ENCODE measurements at regions not wholly inside any gene's neighbourhood (a gene's known extent, or its start where the extent isn't known, plus 50 kb on each side); places are given as distances from the start of the nearest gene placed in this dataset.

- TF ChIP-seq TCF12 (IDR thresholded peaks at IDR 0.05; ENCODE audit: low read depth, low read length) (no peak), PAX8 (IDR thresholded peaks at IDR 0.05) (no peak), RCOR1 (conservative IDR thresholded peaks at IDR 0.05; ENCODE audit: low read depth, low read length) (no peak)
These were observed 1404.8 kb downstream of the SLITRK1 start for GRCh38 chr13:82477436-82477835.

Measured in GM12878 (cell line).